ENCODE measurements at regions not wholly inside any gene's neighbourhood (a gene's known extent, or its start where the extent isn't known, plus 50 kb on each side); places are given as distances from the start of the nearest gene placed in this dataset.

GRCh38 chr18:70931942-70932814 lies 643.3 kb downstream of the SOCS6 start:
- FAIRE-seq (no peak), DNase-seq (ENCODE audit: low read depth) (peak; percentile 21)
- no peaks in the 10 kb centered on the region for H3K27me3 ChIP-seq (ENCODE audit: control insufficient read depth, insufficient read depth, low read length)
- H3K4me3 ChIP-seq (ENCODE audit: low read depth, low read length) = no peak overlapping the region
- H3K36me3 ChIP-seq (ENCODE audit: control insufficient read depth, insufficient read depth, low read length) = no peaks in the 10 kb centered on the region
- peak; percentile 34 for TF ChIP-seq CTCF (IDR thresholded peaks at IDR 0.05; ENCODE audit: insufficient read depth, low read length, severe bottlenecking)

GRCh38 chr18:70920840-70921374 lies 632.1 kb downstream of the SOCS6 start:
- H3K4me3 ChIP-seq (ENCODE audit: low read depth, low read length) = no peak overlapping the region
- H3K36me3 ChIP-seq (ENCODE audit: control insufficient read depth, insufficient read depth, low read length) = no peaks in the 10 kb centered on the region
- TF ChIP-seq CTCF (IDR thresholded peaks at IDR 0.05; ENCODE audit: insufficient read depth, low read length, severe bottlenecking) = no peak
- no peaks in the 10 kb centered on the region for H3K27me3 ChIP-seq (ENCODE audit: control insufficient read depth, insufficient read depth, low read length)
- DNase-seq (ENCODE audit: low read depth) = no peak
- no peak for FAIRE-seq

GRCh38 chr18:70907673-70908072 lies 618.8 kb downstream of the SOCS6 start:
- TF ChIP-seq CTCF (IDR thresholded peaks at IDR 0.05; ENCODE audit: insufficient read depth, low read length, severe bottlenecking) = no peak
- no peak for FAIRE-seq

GRCh38 chr18:70892381-70892780 lies 603.5 kb downstream of the SOCS6 start:
- no peak for TF ChIP-seq CTCF (IDR thresholded peaks at IDR 0.05; ENCODE audit: insufficient read depth, low read length, severe bottlenecking)
- FAIRE-seq (peak; percentile 86), DNase-seq (ENCODE audit: low read depth) (no peak)
- no peaks in the 10 kb centered on the region for H3K27me3 ChIP-seq (ENCODE audit: control insufficient read depth, insufficient read depth, low read length)
- no peak overlapping the region for H3K4me3 ChIP-seq (ENCODE audit: low read depth, low read length)
- no peaks in the 10 kb centered on the region for H3K36me3 ChIP-seq (ENCODE audit: control insufficient read depth, insufficient read depth, low read length)

More at GRCh38 chr18:70907673-70908072, 618.8 kb downstream of the SOCS6 start:
- Histone ChIP-seq H3K4me3 (ENCODE audit: low read depth, low read length) (no peak overlapping the region), H3K27me3 (ENCODE audit: control insufficient read depth, insufficient read depth, low read length) (no peaks in the 10 kb centered on the region), H3K36me3 (ENCODE audit: control insufficient read depth, insufficient read depth, low read length) (no peaks in the 10 kb centered on the region)
- no peak for DNase-seq (ENCODE audit: low read depth)

DNA sequence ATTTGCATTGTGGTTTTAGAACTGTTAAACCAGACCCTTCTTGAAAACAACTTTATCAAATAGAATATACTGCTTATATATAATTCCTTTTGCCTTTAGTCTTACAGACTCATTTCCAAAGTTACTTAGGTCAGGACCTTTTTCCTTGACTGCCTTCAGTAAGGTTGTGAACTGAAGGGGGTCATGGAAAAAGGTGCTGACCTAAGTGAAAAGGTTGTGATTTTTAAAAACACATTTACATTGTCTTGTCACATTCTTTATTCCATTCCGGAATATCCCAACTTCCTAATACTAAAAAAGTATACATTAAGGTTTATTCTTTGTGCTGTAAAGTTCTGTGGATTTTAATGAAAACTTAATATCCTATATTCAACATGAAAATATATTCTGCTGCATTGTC lies 581.4 kb downstream of the SOCS6 start:
- TF ChIP-seq CTCF (IDR thresholded peaks at IDR 0.05; ENCODE audit: insufficient read depth, low read length, severe bottlenecking) = no peak
- Histone ChIP-seq H3K36me3 (ENCODE audit: control insufficient read depth, insufficient read depth, low read length) (no peaks in the 10 kb centered on the region), H3K4me3 (ENCODE audit: low read depth, low read length) (no peak overlapping the region), H3K27me3 (ENCODE audit: control insufficient read depth, insufficient read depth, low read length) (no peaks in the 10 kb centered on the region)
- FAIRE-seq = no peak
- DNase-seq (ENCODE audit: low read depth) = no peak
